H1 (cell line): ENCODE measurements at regions not wholly inside any gene's neighbourhood (a gene's known extent, or its start where the extent isn't known, plus 50 kb on each side); places are given as distances from the start of the nearest gene placed in this dataset.

ENCODE experiments used
- CHD2 ChIP-seq: IDR thresholded peaks from 2 replicates; pipeline ENCODE4 v1.6.1; 2012; ENCODE audit warnings: low read length, improper control_type of control experiment
- RFX5 ChIP-seq: IDR thresholded peaks from 2 replicates; pipeline ENCODE4 v1.6.1; 2011; ENCODE audit warnings: low read depth, low read length, improper control_type of control experiment, borderline replicate concordance
- SP1 ChIP-seq: IDR thresholded peaks from 2 replicates; pipeline ENCODE4 v1.6.1; 2011; ENCODE audit warnings: low read depth, low read length
- SRF ChIP-seq: IDR thresholded peaks from 2 replicates; pipeline ENCODE4 v1.6.1; 2011; ENCODE audit warnings: mild to moderate bottlenecking, low read depth, low read length, moderate library complexity
- TF ChIP-seq, protein P1 (sequence below): IDR thresholded peaks from 2 replicates; pipeline ENCODE4 v1.6.1; 2012; ENCODE audit warnings: inconsistent platforms

DNA sequence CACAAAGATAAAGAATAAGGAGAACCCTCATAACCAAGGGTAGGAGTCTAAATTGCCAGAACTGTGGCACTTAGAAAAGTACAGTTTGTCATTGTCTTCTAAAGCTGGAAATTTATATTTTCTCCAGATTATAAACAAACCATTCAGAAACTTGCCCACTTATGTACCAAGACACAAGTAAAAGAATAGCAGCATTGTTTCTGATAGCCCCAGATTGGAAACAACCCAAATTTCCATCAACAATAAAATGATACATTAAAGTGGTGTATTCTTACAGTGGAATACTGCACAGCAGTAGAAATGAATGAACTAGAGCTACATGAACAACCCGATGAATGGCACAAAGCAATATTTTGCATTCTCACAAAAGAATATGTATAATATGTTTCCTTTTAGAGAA is 63.1 kb upstream of the PDHA1 start:
- no peak for TF ChIP-seq RFX5
- no peak for TF ChIP-seq CHD2
- TF ChIP-seq SRF = no peak
- TF ChIP-seq SP1 = no peak
- TF ChIP-seq, protein P1, sequence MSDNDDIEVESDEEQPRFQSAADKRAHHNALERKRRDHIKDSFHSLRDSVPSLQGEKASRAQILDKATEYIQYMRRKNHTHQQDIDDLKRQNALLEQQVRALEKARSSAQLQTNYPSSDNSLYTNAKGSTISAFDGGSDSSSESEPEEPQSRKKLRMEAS = no peak
